ENCODE measurements at regions not wholly inside any gene's neighbourhood (a gene's known extent, or its start where the extent isn't known, plus 50 kb on each side); places are given as distances from the start of the nearest gene placed in this dataset.
A peak's percentile ranks its signal among the peaks of the same experiment; 100 is the strongest.

GRCh38 chr18:40670668-40671375 is 1284.2 kb upstream of the PIK3C3 start:
- Histone ChIP-seq H3K18ac (ENCODE audit: extremely low read depth, low read length) (no peak overlapping the region), H3K4ac (replicated peaks; ENCODE audit: insufficient read length, low read depth, low read length) (no peak overlapping the region), H2BK120ac (replicated peaks; ENCODE audit: low read depth, low read length) (no peak overlapping the region), H3K14ac (ENCODE audit: insufficient read length) (no peak overlapping the region), H3K79me2 (ENCODE audit: control insufficient read depth in 1 of 2, insufficient read depth in 2 of 2, low read length in 2 of 2) (no peaks in the 10 kb centered on the region), H4K20me1 (replicated peaks in 1 of 2; ENCODE audit: control insufficient read depth in 1 of 2, insufficient read depth in 2 of 2, low read length in 2 of 2) (no peaks in the 10 kb centered on the region), H2BK15ac (ENCODE audit: low read length) (no peak overlapping the region), H3K23me2 (ENCODE audit: low read depth, low read length) (no peaks in the 10 kb centered on the region), H3K4me1 (replicated peaks in 1 of 4; ENCODE audit: control insufficient read depth in 3 of 4, insufficient read depth in 4 of 4, low read length in 3 of 4) (peaks cover 0 to 4% (median 1%) of the 10 kb centered on the region in 4 experiments; a peak in 2 of 7 replicates), H3K4me2 (ENCODE audit: insufficient read depth in 1 of 2, low read depth in 2 of 2, low read length in 2 of 2) (no peak overlapping the region), H3K9me3 (ENCODE audit: insufficient read depth in 2 of 2, low read depth in 1 of 2, low read length in 1 of 2) (no peaks in the 10 kb centered on the region), H3K9ac (replicated peaks in 1 of 4; ENCODE audit: extremely low read depth in 1 of 4, low read depth in 3 of 4, low read length in 3 of 4) (no peak overlapping the region), H4K91ac (replicated peaks; ENCODE audit: insufficient read length, low read length) (no peak overlapping the region), H3K36me3 (ENCODE audit: control insufficient read depth in 2 of 4, insufficient read depth in 4 of 4, low read length in 3 of 4) (no peaks in the 10 kb centered on the region), H4K8ac (ENCODE audit: extremely low read depth, insufficient read depth, low read length) (no peak overlapping the region), H3K27ac (ENCODE audit: low read depth, low read length) (no peak overlapping the region), H2BK12ac (ENCODE audit: low read depth, low read length) (no peak overlapping the region; the same call in 1 of the 2 replicates), H3K27me3 (replicated peaks in 1 of 4; ENCODE audit: control insufficient read depth in 3 of 4, extremely low read depth in 1 of 4, insufficient read depth in 3 of 4, low read length in 3 of 4) (no peaks in the 10 kb centered on the region), H2BK20ac (ENCODE audit: low read length) (no peak overlapping the region), H2BK5ac (ENCODE audit: low read depth, low read length) (no peak overlapping the region), H3K4me3 (ENCODE audit: extremely low read depth in 1 of 4, insufficient read depth in 2 of 4, low read depth in 3 of 4, low read length in 4 of 4) (no peak overlapping the region), H3K56ac (replicated peaks; ENCODE audit: insufficient read length, low read depth, low read length) (no peak overlapping the region), H3K23ac (ENCODE audit: insufficient read length) (no peak overlapping the region), H2AFZ (ENCODE audit: low read length) (0 out of 2 replicates have a peak overlapping the region, but pooled peaks have one; percentile 30), H3K79me1 (ENCODE audit: low read depth, low read length) (no peaks in the 10 kb centered on the region), H2AK5ac (ENCODE audit: low read depth, low read length) (no peak overlapping the region), H4K5ac (ENCODE audit: insufficient read length, low read depth, low read length) (no peak overlapping the region)
- DNase-seq (ENCODE audit: low read depth in 1 of 2, low spot score in 2 of 2), result no peak
- ChIA-PET CTCF (ENCODE audit: partially characterized antibody) (interaction anchor here (0.5 kb wide), 1 partner anchor 104 kb away, joined by 3 read pairs; no protein-coding TSS in a partner anchor), POLR2A (ENCODE audit: partially characterized antibody) (no interaction called here)
- TF ChIP-seq SP2 (IDR thresholded peaks at IDR 0.05; ENCODE audit: low read length), result no peak
- TF ChIP-seq NRF1 (IDR thresholded peaks at IDR 0.05; ENCODE audit: low read depth, low read length), result no peak
- TF ChIP-seq SP4 (IDR thresholded peaks at IDR 0.05; ENCODE audit: low read length), result no peak
- no peak for TF ChIP-seq SIX5 (IDR thresholded peaks at IDR 0.05; ENCODE audit: low read depth, low read length)
- no peak for TF ChIP-seq GTF2F1 (IDR thresholded peaks at IDR 0.05; ENCODE audit: borderline replicate concordance, low read depth, low read length)
- TF ChIP-seq TAF7 (optimal IDR thresholded peaks at IDR 0.05; ENCODE audit: borderline replicate concordance, low read depth, low read length), result no peak
- TF ChIP-seq SIRT6 (IDR thresholded peaks at IDR 0.05; ENCODE audit: low read length), result no peak
- no peak for TF ChIP-seq CBX8 (IDR thresholded peaks at IDR 0.05; ENCODE audit: borderline replicate concordance, low read depth, low read length)
- no peak for TF ChIP-seq KDM5A (IDR thresholded peaks at IDR 0.05; ENCODE audit: low read length)
- TF ChIP-seq E2F6 (IDR thresholded peaks at IDR 0.05), result no peak
- no peak for TF ChIP-seq BRCA1 (IDR thresholded peaks at IDR 0.05; ENCODE audit: low read depth, low read length)
- no peak for TF ChIP-seq MAX (IDR thresholded peaks at IDR 0.05)
- no peak for TF ChIP-seq RNF2 (IDR thresholded peaks at IDR 0.05; ENCODE audit: borderline replicate concordance, low read depth, low read length, missing control alignments, poor library complexity, severe bottlenecking)
- FAIRE-seq, result no peak
- 93% methylated on average over 8 of the region's 8 CpGs; no CpG with 5 or more reads in 1 of the 2 experiments for WGBS, 2 experiments (ENCODE audit: extremely low coverage in 1 of 2, insufficient coverage in 1 of 2, insufficient read length in 1 of 2, insufficient replicate concordance in 2 of 2, low coverage in 1 of 2, low lambda C conversion rate in 2 of 2, missing lambda C conversion rate in 1 of 2)

Data from H1 (cell line).